ENCODE measurements at regions not wholly inside any gene's neighbourhood (a gene's known extent, or its start where the extent isn't known, plus 50 kb on each side); places are given as distances from the start of the nearest gene placed in this dataset.

- DNase-seq, result no peak
Observed at GRCh38 chr6:163964789-163965188, 550.3 kb downstream of the QKI start.

- DNase-seq, result no peak
Observed at GRCh38 chr6:163963205-163964120, 548.9 kb downstream of the QKI start.

- no peak for DNase-seq
Observed at GRCh38 chr6:163962627-163963117, 548.2 kb downstream of the QKI start.

GRCh38 chr6:163960128-163960527, 545.6 kb downstream of the QKI start:
- no peak for DNase-seq

GRCh38 chr6:163958646-163959045, 544.1 kb downstream of the QKI start:
- no peak for DNase-seq

- DNase-seq, result peak; percentile 55
Observed at GRCh38 chr6:163956571-163957407, 542.3 kb downstream of the QKI start.

- no peak for DNase-seq
Observed at GRCh38 chr6:163955756-163956155, 541.2 kb downstream of the QKI start.

- DNase-seq, result no peak
Observed at GRCh38 chr6:163955096-163955495, 540.6 kb downstream of the QKI start.

- DNase-seq, result no peak
Observed at GRCh38 chr6:163954088-163954775, 539.7 kb downstream of the QKI start.

- no peak for DNase-seq
Observed at GRCh38 chr6:163952005-163952404, 537.5 kb downstream of the QKI start.

GRCh38 chr6:163951326-163951725, 536.8 kb downstream of the QKI start:
- no peak for DNase-seq

GRCh38 chr6:163950159-163950558, 535.6 kb downstream of the QKI start:
- no peak for DNase-seq

- DNase-seq, result no peak
Observed at GRCh38 chr6:163949431-163949830, 534.9 kb downstream of the QKI start.

GRCh38 chr6:163948250-163948649, 533.7 kb downstream of the QKI start:
- no peak for DNase-seq

GRCh38 chr6:163947276-163947675, 532.8 kb downstream of the QKI start:
- DNase-seq, result no peak

GRCh38 chr6:163946437-163946836, 531.9 kb downstream of the QKI start:
- DNase-seq, result no peak

- DNase-seq, result no peak
Observed at GRCh38 chr6:163945808-163946207, 531.3 kb downstream of the QKI start.

- no peak for DNase-seq
Observed at GRCh38 chr6:163944897-163945296, 530.4 kb downstream of the QKI start.

- no peak for DNase-seq
Observed at GRCh38 chr6:163943607-163944385, 529.3 kb downstream of the QKI start.

GRCh38 chr6:163942790-163943189, 528.3 kb downstream of the QKI start:
- DNase-seq, result no peak

- no peak for DNase-seq
Observed at GRCh38 chr6:163941624-163941976, 527.1 kb downstream of the QKI start.
